Endothelial cell of umbilical vein (primary cell): ENCODE measurements at regions not wholly inside any gene's neighbourhood (a gene's known extent, or its start where the extent isn't known, plus 50 kb on each side); places are given as distances from the start of the nearest gene placed in this dataset.

ENCODE experiments used
- BruUV-seq: library from RNA; stranded (reverse); fragments of 400-500 nt; replicated peaks from 2 replicates; lab custom pipeline; 2021; lab: Mats Ljungman, UMichigan
- CTCF ChIA-PET: fragments of 300-600, 350-600 bp; sonication (Branson Sonifier 250); formaldehyde crosslinking; loops from one replicate; lab custom pipeline; 2021; ENCODE audit warnings: antibody characterized with exemption, inconsistent platforms; lab: Charles Lee
- POLR2A ChIA-PET: fragments of 300-600, 350-600 bp; sonication (Branson Sonifier 250); formaldehyde crosslinking; loops from one replicate; lab custom pipeline; 2021; ENCODE audit warnings: antibody characterized with exemption, inconsistent platforms; lab: Charles Lee
- DNase-seq: peaks from one replicate; pipeline ENCODE4 v3.0.0-alpha.2; 2011; ENCODE audit warnings: low read depth, low spot score
- FAIRE-seq: peaks from 2 replicates; lab custom pipeline; 2011; peaks lifted over from hg19 to GRCh38; lab: Jason Lieb, UNC
- H2AFZ ChIP-seq: 2 replicates; pipeline ENCODE4 v1.6.0; 2012; ENCODE audit warnings: low read depth, low read length, control low read depth, inconsistent platforms
- H3K27ac ChIP-seq: 2 replicates; pipeline ENCODE4 v1.5.1; 2011; ENCODE audit warnings: low read depth, mild to moderate bottlenecking, control low read depth, low read length, moderate library complexity; ENCODE audit not compliant: insufficient read depth
- H3K27me3 ChIP-seq, 2 experiments: 2 replicates each; pipeline versions ENCODE4 v1.6.0 to v1.6.1; 2011; ENCODE audit warnings: low read length in 2 of 2, mixed read lengths in 1 of 2; ENCODE audit not compliant: control insufficient read depth in 2 of 2, insufficient read depth in 2 of 2
- H3K36me3 ChIP-seq, 2 experiments: 2 replicates in 1 of 2; 3 replicates in 1 of 2; pipeline ENCODE4 v1.5.1; 2011; ENCODE audit warnings: low read length in 2 of 2, mild to moderate bottlenecking in 1 of 2, moderate library complexity in 1 of 2; ENCODE audit not compliant: control insufficient read depth in 2 of 2, insufficient read depth in 2 of 2; ENCODE audit errors: extremely low read depth in 1 of 2
- H3K4me1 ChIP-seq: 3 replicates; pipeline ENCODE4 v1.5.1; 2011; ENCODE audit warnings: mild to moderate bottlenecking, low read length; ENCODE audit not compliant: control insufficient read depth, insufficient read depth; ENCODE audit errors: extremely low read depth
- H3K4me2 ChIP-seq: 2 replicates; pipeline ENCODE4 v1.6.1; 2011; ENCODE audit warnings: low read length, control low read depth, mixed read lengths; ENCODE audit not compliant: insufficient read depth
- H3K4me3 ChIP-seq, 3 experiments: fragments of 200-600 bp in 1 of 3; sonication (generic), shearing (Covaris generic) in 1 of 3; replicated peaks in 1 of 3; 2 replicates each; pipeline ENCODE4 v1.5.1; 2011 to 2016; ENCODE audit warnings: control low read depth in 3 of 3, low read length in 3 of 3, mild to moderate bottlenecking in 2 of 3, inconsistent platforms in 1 of 3, low read depth in 1 of 3, moderate library complexity in 1 of 3; ENCODE audit not compliant: insufficient read depth in 1 of 3
- H3K79me2 ChIP-seq: 2 replicates; pipeline ENCODE4 v1.6.0; 2012; ENCODE audit warnings: low read length, inconsistent platforms; ENCODE audit not compliant: control insufficient read depth, insufficient read depth
- H3K9ac ChIP-seq: replicated peaks from 2 replicates; pipeline ENCODE3; 2011; ENCODE audit warnings: low read length, control low read depth; ENCODE audit not compliant: insufficient read depth; ENCODE audit errors: extremely low read depth
- H3K9me1 ChIP-seq: replicated peaks from 3 replicates; pipeline ENCODE4 v1.6.0; 2011; ENCODE audit warnings: mild to moderate bottlenecking, low read length; ENCODE audit not compliant: control insufficient read depth, insufficient read depth; ENCODE audit errors: extremely low read depth
- H3K9me3 ChIP-seq: replicated peaks from 2 replicates; pipeline ENCODE4 v1.5.1; 2012; ENCODE audit warnings: low read length, inconsistent platforms; ENCODE audit not compliant: control insufficient read depth, insufficient read depth
- H4K20me1 ChIP-seq: replicated peaks from 2 replicates; pipeline ENCODE3; 2011; ENCODE audit warnings: mild to moderate bottlenecking, low read length; ENCODE audit not compliant: control insufficient read depth, insufficient read depth; ENCODE audit errors: extremely low read depth
- EZH2 ChIP-seq: IDR thresholded peaks from 2 replicates; pipeline ENCODE4 v1.6.1; 2012; ENCODE audit warnings: borderline replicate concordance, low read depth, mild to moderate bottlenecking, moderate library complexity, low read length, inconsistent platforms; ENCODE audit not compliant: severe bottlenecking
- FOS ChIP-seq: IDR thresholded peaks from 2 replicates; pipeline ENCODE4 v1.6.1; 2011; ENCODE audit warnings: mild to moderate bottlenecking, low read length, moderate library complexity, borderline replicate concordance; ENCODE audit not compliant: insufficient read depth
- GATA2 ChIP-seq: IDR thresholded peaks from 2 replicates; pipeline ENCODE4 v1.7.0; 2011; ENCODE audit warnings: low read depth, mild to moderate bottlenecking, moderate library complexity, mixed read lengths, low read length; ENCODE audit not compliant: insufficient read length, insufficient read depth
- JUN ChIP-seq: IDR thresholded peaks from 2 replicates; pipeline ENCODE4 v1.6.1; 2011; ENCODE audit warnings: borderline replicate concordance, low read depth; ENCODE audit not compliant: insufficient read length, insufficient read depth
- MYC ChIP-seq: IDR thresholded peaks from one replicate; pipeline ENCODE4 v1.6.1; 2011; ENCODE audit warnings: mild to moderate bottlenecking, low read depth, low read length
- POLR2A ChIP-seq: IDR thresholded peaks from 2 replicates; pipeline ENCODE4 v1.6.1; 2012; ENCODE audit warnings: low read depth, mild to moderate bottlenecking, control low read depth, low read length
- POLR2AphosphoS5 ChIP-seq: IDR thresholded peaks from 2 replicates; pipeline ENCODE4 v1.6.1; 2012; ENCODE audit warnings: low read depth, mild to moderate bottlenecking, control low read depth, low read length, moderate library complexity; ENCODE audit not compliant: insufficient read depth
- dilution Hi-C: fragments of 300-500 bp; cut with MboI; formaldehyde crosslinking; loops from one replicate; pipeline ENCODE4 v1.15.0; 2019; ENCODE audit warnings: low sequenced_read_pairs; ENCODE audit not compliant: extremely low pct_ligation_motif_present
- intact Hi-C: fragments of 100-400 bp; cut with micrococcal nuclease; formaldehyde crosslinking; loops from one replicate; pipeline ENCODE4 v1.10.0; 2022
- TF ChIP-seq, protein P1 (sequence below): IDR thresholded peaks from 2 replicates; pipeline ENCODE4 v1.6.1; 2011; ENCODE audit not compliant: insufficient read depth, insufficient read length
- TF ChIP-seq, protein P2 (sequence below), 2 donors: IDR thresholded peaks; 1 replicate in 1 of 2; 2 replicates in 1 of 2; pipeline ENCODE4 v1.5.1; 2011; ENCODE audit warnings: low read length in 2 of 2, mild to moderate bottlenecking in 2 of 2, moderate library complexity in 2 of 2, control low read depth in 1 of 2, inconsistent platforms in 1 of 2, low read depth in 1 of 2; ENCODE audit not compliant: insufficient read depth in 1 of 2; ENCODE audit errors: extremely low read depth in 1 of 2

DNA sequence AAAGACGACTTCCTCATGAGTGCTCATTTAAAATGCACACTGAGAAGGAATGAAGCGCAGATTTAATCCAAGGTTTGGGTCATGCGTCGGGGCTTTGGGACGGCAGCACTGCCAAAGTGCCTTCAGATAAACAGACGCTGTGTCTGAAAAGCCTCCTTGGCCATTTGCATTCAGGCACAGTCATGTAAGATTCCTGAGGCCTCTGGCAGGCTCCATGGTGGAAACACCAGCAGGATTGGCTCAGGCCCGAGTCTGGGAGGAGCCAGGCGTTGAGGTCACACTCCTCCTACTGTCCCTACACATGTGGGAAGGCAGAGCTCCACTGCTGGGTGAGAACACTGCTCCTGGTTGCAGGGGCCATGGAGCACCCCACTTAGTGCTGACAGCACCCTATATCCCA is 113.3 kb upstream of the KL start:
- no peaks in the 10 kb centered on the region for H3K79me2 ChIP-seq
- H3K9me3 ChIP-seq = no peaks in the 10 kb centered on the region
- no peak overlapping the region for H3K27ac ChIP-seq
- H3K27me3 ChIP-seq = peaks cover 0 to 3% of the 10 kb centered on the region in 2 experiments
- H3K4me2 ChIP-seq = no peak overlapping the region
- DNase-seq (no peak), FAIRE-seq (no peak)
- no peaks in the 10 kb centered on the region for H4K20me1 ChIP-seq
- dilution Hi-C loops = no loop called here
- H3K36me3 ChIP-seq = no peaks in the 10 kb centered on the region
- no peak overlapping the region for H2AFZ ChIP-seq
- CTCF ChIA-PET = interaction anchor here (0.7 to 1.2 kb wide), 2 partner anchors 14 to 22 kb away, joined by 3 read pairs; no protein-coding TSS in a partner anchor
- no peak overlapping the region for H3K9ac ChIP-seq
- peaks cover 3% of the 10 kb centered on the region for H3K4me1 ChIP-seq
- intact Hi-C loops = no loop called here
- no peaks in the 10 kb centered on the region for H3K9me1 ChIP-seq
- no peak for TF ChIP-seq GATA2
- no peak for TF ChIP-seq POLR2AphosphoS5
- no peak for TF ChIP-seq MYC
- no peak for TF ChIP-seq FOS
- no peak overlapping the region for H3K4me3 ChIP-seq
- no TSS peak for BruUV-seq
- POLR2A ChIA-PET = no interaction called here

DNA sequence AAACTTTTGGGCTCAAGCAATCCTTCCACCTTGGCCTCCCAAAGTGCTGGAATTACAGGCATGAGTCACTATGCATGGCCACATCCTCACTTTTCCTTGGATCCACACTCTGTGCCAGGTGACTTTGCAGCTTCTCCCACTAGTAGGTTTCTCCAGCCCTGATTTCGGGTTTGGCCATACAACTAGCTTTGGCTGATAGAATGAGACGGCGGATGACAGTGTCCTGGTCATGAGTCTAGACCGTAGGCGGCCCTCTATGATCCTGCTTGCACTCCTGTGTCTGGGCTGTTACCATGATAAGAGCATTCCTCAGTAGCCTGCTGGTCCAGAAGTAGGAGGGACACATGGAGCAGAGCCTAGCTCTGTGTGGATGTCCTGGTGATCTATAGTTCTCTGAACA is 112.5 kb upstream of the KL start:
- TF ChIP-seq, protein P1, sequence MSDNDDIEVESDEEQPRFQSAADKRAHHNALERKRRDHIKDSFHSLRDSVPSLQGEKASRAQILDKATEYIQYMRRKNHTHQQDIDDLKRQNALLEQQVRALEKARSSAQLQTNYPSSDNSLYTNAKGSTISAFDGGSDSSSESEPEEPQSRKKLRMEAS = no peak
- TF ChIP-seq EZH2 (no peak), POLR2A (no peak), FOS (no peak), JUN (no peak), POLR2AphosphoS5 (no peak), MYC (no peak), GATA2 (no peak)
- TF ChIP-seq, protein P2, sequence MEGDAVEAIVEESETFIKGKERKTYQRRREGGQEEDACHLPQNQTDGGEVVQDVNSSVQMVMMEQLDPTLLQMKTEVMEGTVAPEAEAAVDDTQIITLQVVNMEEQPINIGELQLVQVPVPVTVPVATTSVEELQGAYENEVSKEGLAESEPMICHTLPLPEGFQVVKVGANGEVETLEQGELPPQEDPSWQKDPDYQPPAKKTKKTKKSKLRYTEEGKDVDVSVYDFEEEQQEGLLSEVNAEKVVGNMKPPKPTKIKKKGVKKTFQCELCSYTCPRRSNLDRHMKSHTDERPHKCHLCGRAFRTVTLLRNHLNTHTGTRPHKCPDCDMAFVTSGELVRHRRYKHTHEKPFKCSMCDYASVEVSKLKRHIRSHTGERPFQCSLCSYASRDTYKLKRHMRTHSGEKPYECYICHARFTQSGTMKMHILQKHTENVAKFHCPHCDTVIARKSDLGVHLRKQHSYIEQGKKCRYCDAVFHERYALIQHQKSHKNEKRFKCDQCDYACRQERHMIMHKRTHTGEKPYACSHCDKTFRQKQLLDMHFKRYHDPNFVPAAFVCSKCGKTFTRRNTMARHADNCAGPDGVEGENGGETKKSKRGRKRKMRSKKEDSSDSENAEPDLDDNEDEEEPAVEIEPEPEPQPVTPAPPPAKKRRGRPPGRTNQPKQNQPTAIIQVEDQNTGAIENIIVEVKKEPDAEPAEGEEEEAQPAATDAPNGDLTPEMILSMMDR (IDR thresholded peaks at IDR 0.05; ENCODE audit: extremely low read depth in 1 of 2, insufficient read depth in 1 of 2, low read depth in 1 of 2, low read length in 2 of 2) = no peak
- no TSS peak for BruUV-seq
- FAIRE-seq = no peak
- DNase-seq = no peak
- POLR2A ChIA-PET = no interaction called here
- peaks cover 0 to 3% of the 10 kb centered on the region in 2 experiments for H3K27me3 ChIP-seq
- H3K9ac ChIP-seq = no peak overlapping the region
- H3K4me1 ChIP-seq = peaks cover 3% of the 10 kb centered on the region
- no peaks in the 10 kb centered on the region for H4K20me1 ChIP-seq
- dilution Hi-C loops (no loop called here), intact Hi-C loops (no loop called here)
- H3K27ac ChIP-seq = no peak overlapping the region
- no peaks in the 10 kb centered on the region for H3K9me1 ChIP-seq
- no peaks in the 10 kb centered on the region for H3K9me3 ChIP-seq
- CTCF ChIA-PET = interaction anchor here (0.7 kb wide), 1 partner anchor 15 kb away, joined by 3 read pairs; no protein-coding TSS in a partner anchor
- no peak overlapping the region for H3K4me2 ChIP-seq
- no peak overlapping the region for H3K4me3 ChIP-seq
- H2AFZ ChIP-seq = no peak overlapping the region
- no peaks in the 10 kb centered on the region for H3K79me2 ChIP-seq
- H3K36me3 ChIP-seq = no peaks in the 10 kb centered on the region
